Loucy (cell line): ENCODE measurements at regions not wholly inside any gene's neighbourhood (a gene's known extent, or its start where the extent isn't known, plus 50 kb on each side); places are given as distances from the start of the nearest gene placed in this dataset.
"Not testable (repeated sequence)": the region's sequence is repeated elsewhere in the genome, so short reads cannot be mapped to it uniquely, and the experiment has no call there.

Experiments
- H2AFZ ChIP-seq: fragments of 200-600 bp; sonication (generic); 2 replicates; pipeline ENCODE4 v1.6.0; 2016; ENCODE audit warnings: antibody characterized with exemption, mild to moderate bottlenecking, low read length, moderate library complexity
- H3F3A ChIP-seq: fragments of 200-600 bp; 2 replicates; pipeline ENCODE4 v1.6.0; 2016; ENCODE audit warnings: antibody characterized with exemption, low read depth, mild to moderate bottlenecking
- H3K27me3 ChIP-seq: fragments of 200-600 bp; sonication (generic); 2 replicates; pipeline ENCODE4 v1.6.1; 2014; ENCODE audit warnings: low read length, mild to moderate bottlenecking; ENCODE audit not compliant: insufficient read depth, poor library complexity, severe bottlenecking
- H3K36me3 ChIP-seq: fragments of 200-600 bp; sonication (generic); 2 replicates; pipeline ENCODE4 v1.6.1; 2016; ENCODE audit warnings: low read length; ENCODE audit not compliant: insufficient read depth
- H3K4me1 ChIP-seq: fragments of 200-600 bp; sonication (generic); 2 replicates; pipeline ENCODE4 v1.5.1; 2014; ENCODE audit warnings: low read length, mild to moderate bottlenecking; ENCODE audit not compliant: insufficient read depth, poor library complexity, severe bottlenecking
- H3K4me2 ChIP-seq: fragments of 200-600 bp; sonication (generic); 2 replicates; pipeline ENCODE4 v1.6.0; 2014; ENCODE audit warnings: antibody characterized with exemption, low read length, low read depth, mild to moderate bottlenecking; ENCODE audit not compliant: poor library complexity, severe bottlenecking
- H3K4me3 ChIP-seq: fragments of 200-600 bp; sonication (generic); 2 replicates; pipeline ENCODE4 v1.5.1; 2014; ENCODE audit warnings: low read length, mild to moderate bottlenecking, mixed read lengths; ENCODE audit not compliant: poor library complexity, severe bottlenecking
- H3K79me2 ChIP-seq: fragments of 200-600 bp; sonication (generic); 2 replicates; pipeline ENCODE4 v1.6.1; 2014; ENCODE audit warnings: low read length; ENCODE audit not compliant: insufficient read depth
- H3K9ac ChIP-seq: fragments of 200-600 bp; sonication (generic); 2 replicates; pipeline ENCODE4 v1.6.0; 2014; ENCODE audit warnings: mild to moderate bottlenecking, low read depth, low read length, moderate library complexity; ENCODE audit not compliant: poor library complexity, severe bottlenecking
- H3K9me2 ChIP-seq: fragments of 200-600 bp; sonication (generic); replicated peaks from 2 replicates; pipeline ENCODE4 v1.6.1; 2016; ENCODE audit warnings: low read depth, low read length, mixed read lengths
- H3K9me3 ChIP-seq: fragments of 200-600 bp; sonication (generic); 2 replicates; pipeline ENCODE4 v1.6.1; 2014; ENCODE audit warnings: mild to moderate bottlenecking, antibody characterized with exemption, low read length, low read depth; ENCODE audit not compliant: insufficient read depth
- H4K20me1 ChIP-seq: fragments of 200-600 bp; sonication (generic); 2 replicates; pipeline ENCODE4 v1.6.0; 2014; ENCODE audit warnings: antibody characterized with exemption, low read length, mild to moderate bottlenecking; ENCODE audit not compliant: insufficient read depth, poor library complexity, severe bottlenecking
- EZH2phosphoT487 ChIP-seq: fragments of 200-600 bp; IDR thresholded peaks from 2 replicates; pipeline ENCODE4 v1.6.1; 2018; ENCODE audit warnings: antibody characterized with exemption, mild to moderate bottlenecking, moderate library complexity, borderline replicate concordance
- TF ChIP-seq, protein P1 (sequence below): fragments of 200-600 bp; sonication (generic); conservative IDR thresholded peaks from 2 replicates; pipeline ENCODE4 v1.5.1; 2014; ENCODE audit warnings: mild to moderate bottlenecking, antibody characterized with exemption, low read length

GRCh38 chr4:91734682-91735081, 569.1 kb upstream of the GRID2 start:
- Histone ChIP-seq H3K4me3 (no peak overlapping the region), H3K4me1 (no peaks in the 10 kb centered on the region), H4K20me1 (no peaks in the 10 kb centered on the region), H3K36me3 (no peaks in the 10 kb centered on the region), H3K79me2 (no peaks in the 10 kb centered on the region), H3K9me3 (no peaks in the 10 kb centered on the region), H3K9me2 (no peaks in the 10 kb centered on the region; the same call in 1 of the 2 replicates), H3K9ac (no peak overlapping the region), H3F3A (no peaks in the 10 kb centered on the region), H2AFZ (no peak overlapping the region), H3K4me2 (no peak overlapping the region), H3K27me3 (no peaks in the 10 kb centered on the region)
- TF ChIP-seq, protein P1, sequence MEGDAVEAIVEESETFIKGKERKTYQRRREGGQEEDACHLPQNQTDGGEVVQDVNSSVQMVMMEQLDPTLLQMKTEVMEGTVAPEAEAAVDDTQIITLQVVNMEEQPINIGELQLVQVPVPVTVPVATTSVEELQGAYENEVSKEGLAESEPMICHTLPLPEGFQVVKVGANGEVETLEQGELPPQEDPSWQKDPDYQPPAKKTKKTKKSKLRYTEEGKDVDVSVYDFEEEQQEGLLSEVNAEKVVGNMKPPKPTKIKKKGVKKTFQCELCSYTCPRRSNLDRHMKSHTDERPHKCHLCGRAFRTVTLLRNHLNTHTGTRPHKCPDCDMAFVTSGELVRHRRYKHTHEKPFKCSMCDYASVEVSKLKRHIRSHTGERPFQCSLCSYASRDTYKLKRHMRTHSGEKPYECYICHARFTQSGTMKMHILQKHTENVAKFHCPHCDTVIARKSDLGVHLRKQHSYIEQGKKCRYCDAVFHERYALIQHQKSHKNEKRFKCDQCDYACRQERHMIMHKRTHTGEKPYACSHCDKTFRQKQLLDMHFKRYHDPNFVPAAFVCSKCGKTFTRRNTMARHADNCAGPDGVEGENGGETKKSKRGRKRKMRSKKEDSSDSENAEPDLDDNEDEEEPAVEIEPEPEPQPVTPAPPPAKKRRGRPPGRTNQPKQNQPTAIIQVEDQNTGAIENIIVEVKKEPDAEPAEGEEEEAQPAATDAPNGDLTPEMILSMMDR = no peak
- no peak for TF ChIP-seq EZH2phosphoT487

DNA sequence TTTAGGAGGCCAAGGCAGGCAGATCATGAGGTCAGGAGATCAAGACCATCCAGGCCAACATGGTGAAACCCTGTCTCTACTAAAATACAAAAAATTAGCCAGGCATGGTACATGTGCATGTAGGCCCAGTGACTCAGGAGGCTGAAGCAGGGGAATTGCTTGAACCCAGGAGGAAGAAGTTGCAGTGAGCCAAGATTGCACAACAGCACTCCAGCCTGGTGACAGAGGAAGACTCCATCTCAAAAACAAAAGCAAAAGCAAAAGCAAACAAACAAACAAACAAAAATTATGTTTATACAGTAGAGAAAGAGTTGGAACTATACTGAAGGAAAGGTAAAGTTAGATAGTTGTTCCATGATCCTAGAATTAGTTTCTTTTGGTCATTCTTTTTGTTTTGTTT, 564.9 kb upstream of the GRID2 start:
- H2AFZ ChIP-seq, H3K27me3 ChIP-seq, H3K4me1 ChIP-seq, H3K36me3 ChIP-seq, H4K20me1 ChIP-seq, H3K9ac ChIP-seq, H3K79me2 ChIP-seq, H3K9me2 ChIP-seq, H3K4me2 ChIP-seq, H3F3A ChIP-seq, H3K4me3 ChIP-seq, H3K9me3 ChIP-seq: not testable (repeated sequence)

GRCh38 chr4:91746551-91746950, 557.2 kb upstream of the GRID2 start:
- Histone ChIP-seq H3K4me2 (no peak overlapping the region), H2AFZ (no peak overlapping the region), H3K9ac (no peak overlapping the region), H4K20me1 (no peaks in the 10 kb centered on the region), H3F3A (no peaks in the 10 kb centered on the region), H3K9me2 (no peaks in the 10 kb centered on the region), H3K4me1 (no peaks in the 10 kb centered on the region), H3K36me3 (no peaks in the 10 kb centered on the region), H3K27me3 (no peaks in the 10 kb centered on the region), H3K79me2 (no peaks in the 10 kb centered on the region), H3K9me3 (no peaks in the 10 kb centered on the region), H3K4me3 (no peak overlapping the region)
- TF ChIP-seq, protein P1 = no peak
- TF ChIP-seq EZH2phosphoT487 = no peak

DNA sequence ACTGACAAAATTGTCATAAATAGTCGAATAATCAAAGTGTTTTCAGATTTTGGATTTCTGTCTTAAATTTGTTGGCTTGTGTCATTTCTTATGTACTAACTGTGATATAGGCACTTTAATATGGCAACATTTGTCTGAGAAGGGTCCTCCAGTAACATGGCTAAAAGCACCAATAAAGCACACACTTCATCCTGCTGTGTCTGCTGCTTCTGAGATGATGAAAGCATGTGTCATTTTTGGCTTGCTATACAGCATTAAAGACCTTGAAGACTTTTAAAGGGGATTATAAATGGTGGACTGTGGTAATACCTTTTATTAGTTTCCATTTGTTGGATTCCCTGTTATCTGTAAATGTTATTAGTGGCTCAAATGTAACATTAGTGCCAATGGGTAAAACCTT, 551.8 kb upstream of the GRID2 start:
- Histone ChIP-seq H3K4me2 (no peak overlapping the region), H3K79me2 (no peaks in the 10 kb centered on the region), H4K20me1 (no peaks in the 10 kb centered on the region), H2AFZ (no peak overlapping the region), H3K9me2 (no peaks in the 10 kb centered on the region), H3K4me3 (no peak overlapping the region), H3K9ac (no peak overlapping the region), H3K27me3 (no peaks in the 10 kb centered on the region), H3K9me3 (no peaks in the 10 kb centered on the region), H3K36me3 (no peaks in the 10 kb centered on the region), H3F3A (no peaks in the 10 kb centered on the region), H3K4me1 (no peaks in the 10 kb centered on the region)
- TF ChIP-seq, protein P1 = no peak
- TF ChIP-seq EZH2phosphoT487 = no peak
